Fibroblast of lung (primary cell): ENCODE measurements at regions not wholly inside any gene's neighbourhood (a gene's known extent, or its start where the extent isn't known, plus 50 kb on each side); places are given as distances from the start of the nearest gene placed in this dataset.

Source experiments
- CTCF ChIP-seq, 2 donors: IDR thresholded peaks in 1 of 2; conservative IDR thresholded peaks in 1 of 2; 1 replicate in 1 of 2; 2 replicates in 1 of 2; pipeline ENCODE4 v1.5.1; 2011 to 2012; ENCODE audit warnings: low read length in 2 of 2, control low read depth in 1 of 2, inconsistent platforms in 1 of 2, low read depth in 1 of 2, mild to moderate bottlenecking in 1 of 2
- EZH2 ChIP-seq: IDR thresholded peaks from 2 replicates; pipeline ENCODE4 v1.5.1; 2012; ENCODE audit warnings: low read length, control low read depth, mild to moderate bottlenecking; ENCODE audit errors: missing control alignments

GRCh38 chr1:199101635-199102034 is 462.8 kb downstream of the PTPRC start:
- TF ChIP-seq CTCF (conservative IDR thresholded peaks at IDR 0.05 in 1 of 2, IDR thresholded peaks at IDR 0.05 in 1 of 2; ENCODE audit: low read depth in 1 of 2, low read length in 2 of 2) (no peak), EZH2 (no peak)
